Psoas muscle (tissue), 7 donors: ENCODE measurements at regions not wholly inside any gene's neighbourhood (a gene's known extent, or its start where the extent isn't known, plus 50 kb on each side); places are given as distances from the start of the nearest gene placed in this dataset.

Experiments
- ATAC-seq, 4 donors: fragments of 200-7000 bp; cut with Tn5 transposase; one replicate each; pipeline ENCODE4 v1.9.1; 2020; ENCODE audit warnings: moderate library complexity in 3 of 4, mild to moderate bottlenecking in 2 of 4
- DNase-seq, 2 donors: peaks; one replicate each; pipeline ENCODE4 v3.0.0-alpha.2; 2020
- H3K27ac ChIP-seq: fragments of 200-600 bp; one replicate; pipeline ENCODE4 v1.8.0; 2022
- H3K27me3 ChIP-seq, 3 donors: fragments of 200-600 bp in 1 of 3; one replicate each; pipeline versions ENCODE4 v1.6.1 to v1.8.0; 2013 to 2022; ENCODE audit warnings: low read length in 2 of 3, mild to moderate bottlenecking in 2 of 3, moderate library complexity in 1 of 3; ENCODE audit not compliant: insufficient read depth in 3 of 3
- H3K36me3 ChIP-seq, 2 donors: fragments of 200-600 bp in 1 of 2; one replicate each; pipeline versions ENCODE4 v1.6.1 to v1.8.0; 2013 to 2022; ENCODE audit warnings: low read depth in 1 of 2, mild to moderate bottlenecking in 1 of 2, moderate library complexity in 1 of 2; ENCODE audit not compliant: insufficient read depth in 1 of 2
- H3K4me1 ChIP-seq: fragments of 200-600 bp; one replicate; pipeline ENCODE4 v1.8.0; 2022
- H3K4me3 ChIP-seq: fragments of 200-600 bp; one replicate; pipeline ENCODE4 v1.8.0; 2022; ENCODE audit warnings: mild to moderate bottlenecking
- H3K9me3 ChIP-seq: fragments of 200-600 bp; one replicate; pipeline ENCODE4 v1.8.0; 2022
- WGBS, 3 donors: extraction: QIAGEN DNeasy Blood & Tissue Kit; methylation state at CpG; one replicate each; pipeline versions ENCODE4 v1.1.6 to v1.1.7; 2013; 5-methylcytosine and 5-hydroxymethylcytosine counted together
- intact Hi-C, 2 donors: fragments of 100-400 bp; cut with DNase I; formaldehyde crosslinking; loops; one replicate each; pipeline versions ENCODE4 v1.11.0 to v1.14.2; 2022
- TF ChIP-seq, protein P1 (sequence below): fragments of 200-600 bp; IDR thresholded peaks from one replicate; pipeline ENCODE4 v1.8.0; 2022; ENCODE audit warnings: antibody characterized with exemption
- donor health status: healthy with polysubstance abuse.
- donor health status: DM: no; HTN: no; CAD: no; lungs with moderate emphysema.
- donor health status: Bipolar disorder and iron deficiency.
- donor health status: healthy.
- donor health status: DM: yes; HTN: yes; CAD: no.
- donor health status: DM: no; HTN: no; CAD: no.
- donor health status: DM: yes; HTN: yes; CAD: no.

DNA sequence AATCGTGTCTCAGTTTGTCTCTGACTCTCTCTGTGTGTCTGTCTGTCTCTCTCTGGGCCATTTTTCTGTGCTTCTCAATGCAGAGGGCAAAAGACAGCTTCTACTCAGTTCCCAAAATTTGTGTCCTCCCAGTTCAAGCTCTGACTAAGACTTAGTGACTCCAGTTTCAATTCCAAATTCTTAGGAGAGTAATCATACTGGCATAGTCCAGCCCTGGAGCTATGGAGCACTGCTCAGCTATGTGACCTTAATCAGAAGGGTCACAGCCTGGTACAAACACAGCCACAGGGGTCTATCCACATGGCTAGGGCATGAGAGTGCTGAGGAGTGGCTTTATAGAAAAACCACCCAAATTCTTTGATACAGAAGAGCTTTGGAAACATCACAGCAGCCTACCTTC lies 91.9 kb downstream of the FOXF2 start:
- no peaks in the 10 kb centered on the region for H3K9me3 ChIP-seq
- H3K36me3 ChIP-seq, result no peaks in the 10 kb centered on the region
- no peak for ATAC-seq
- intact Hi-C loops, result no loop called here
- H3K27ac ChIP-seq, result no peak overlapping the region
- H3K4me1 ChIP-seq, result no peaks in the 10 kb centered on the region
- no peak overlapping the region for H3K4me3 ChIP-seq
- 64 to 85% (median 74%) methylated on average over 1 of the region's 1 CpG for WGBS, 3 donors
- no peak for DNase-seq
- H3K27me3 ChIP-seq, result no peaks in the 10 kb centered on the region
- TF ChIP-seq, protein P1, sequence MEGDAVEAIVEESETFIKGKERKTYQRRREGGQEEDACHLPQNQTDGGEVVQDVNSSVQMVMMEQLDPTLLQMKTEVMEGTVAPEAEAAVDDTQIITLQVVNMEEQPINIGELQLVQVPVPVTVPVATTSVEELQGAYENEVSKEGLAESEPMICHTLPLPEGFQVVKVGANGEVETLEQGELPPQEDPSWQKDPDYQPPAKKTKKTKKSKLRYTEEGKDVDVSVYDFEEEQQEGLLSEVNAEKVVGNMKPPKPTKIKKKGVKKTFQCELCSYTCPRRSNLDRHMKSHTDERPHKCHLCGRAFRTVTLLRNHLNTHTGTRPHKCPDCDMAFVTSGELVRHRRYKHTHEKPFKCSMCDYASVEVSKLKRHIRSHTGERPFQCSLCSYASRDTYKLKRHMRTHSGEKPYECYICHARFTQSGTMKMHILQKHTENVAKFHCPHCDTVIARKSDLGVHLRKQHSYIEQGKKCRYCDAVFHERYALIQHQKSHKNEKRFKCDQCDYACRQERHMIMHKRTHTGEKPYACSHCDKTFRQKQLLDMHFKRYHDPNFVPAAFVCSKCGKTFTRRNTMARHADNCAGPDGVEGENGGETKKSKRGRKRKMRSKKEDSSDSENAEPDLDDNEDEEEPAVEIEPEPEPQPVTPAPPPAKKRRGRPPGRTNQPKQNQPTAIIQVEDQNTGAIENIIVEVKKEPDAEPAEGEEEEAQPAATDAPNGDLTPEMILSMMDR, result no peak

DNA sequence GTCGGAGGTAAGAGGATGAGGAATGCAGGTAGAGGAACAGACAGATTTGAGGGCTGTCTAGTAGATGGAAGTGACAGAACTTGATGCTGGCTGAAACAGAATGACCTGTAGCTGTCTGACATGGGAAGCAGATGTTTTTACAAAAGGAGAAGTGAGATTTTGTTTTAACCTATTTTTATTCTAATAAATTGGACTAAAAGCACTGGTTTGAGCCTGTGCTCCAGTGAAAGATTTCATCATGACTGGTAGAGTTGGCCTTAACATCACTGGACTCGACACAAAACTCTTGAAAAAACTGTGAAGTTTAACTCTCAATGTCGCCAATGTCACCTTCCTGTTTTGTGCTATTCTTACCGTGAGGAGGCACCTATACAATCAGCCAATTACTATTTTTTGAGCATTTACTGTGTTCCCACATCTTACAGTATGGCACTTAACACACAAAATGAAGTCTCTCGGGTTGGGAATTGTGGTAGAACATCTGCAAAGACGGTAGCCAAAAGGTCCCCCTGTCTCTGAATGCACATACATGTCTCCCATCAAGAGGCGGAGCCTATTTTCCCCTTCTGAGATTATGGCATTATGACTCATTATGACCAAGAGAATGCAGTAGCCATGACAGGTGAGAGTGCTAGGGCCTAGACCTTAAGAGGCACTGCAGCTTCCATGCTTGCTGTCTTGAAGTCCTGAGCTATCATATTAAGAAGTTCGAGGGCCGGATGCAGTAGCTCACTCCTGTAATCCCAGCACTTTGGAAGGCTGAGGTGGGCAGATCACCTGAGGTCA lies 93.2 kb downstream of the FOXF2 start:
- no peaks in the 10 kb centered on the region for H3K27me3 ChIP-seq
- 87 to 91% (median 87%) methylated on average over 9 of the region's 9 CpGs for WGBS, 3 donors
- no peaks in the 10 kb centered on the region for H3K4me1 ChIP-seq
- H3K4me3 ChIP-seq, result no peak overlapping the region
- H3K36me3 ChIP-seq, result no peaks in the 10 kb centered on the region
- H3K27ac ChIP-seq, result no peak overlapping the region
- H3K9me3 ChIP-seq, result no peaks in the 10 kb centered on the region
- TF ChIP-seq, protein P1, result no peak
- ATAC-seq, result no peak
- intact Hi-C loops, result no loop called here
- DNase-seq, result no peak

DNA sequence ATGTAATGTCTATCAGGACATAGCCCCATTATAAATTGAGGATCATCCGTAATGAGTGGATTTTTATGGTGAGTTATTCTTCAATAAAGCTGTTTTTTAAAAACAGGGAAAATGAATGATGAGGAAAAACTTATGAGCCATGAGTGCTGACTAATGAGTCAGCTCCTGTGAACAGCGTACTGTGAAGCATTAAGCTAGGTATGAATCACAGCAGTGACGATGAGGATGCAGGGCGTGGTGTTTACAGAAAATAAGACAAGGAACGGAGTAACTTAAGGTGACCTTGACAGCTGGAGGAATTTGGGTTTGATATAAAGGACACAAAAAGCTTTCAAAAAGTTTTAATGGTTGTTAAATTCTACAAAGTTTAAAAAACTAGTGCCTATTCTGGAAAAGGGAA lies 96.3 kb downstream of the FOXF2 start:
- WGBS, 3 donors, result 76 to 85% (median 80%) methylated on average over 5 of the region's 5 CpGs
- H3K36me3 ChIP-seq, result no peaks in the 10 kb centered on the region
- no peak overlapping the region for H3K4me3 ChIP-seq
- DNase-seq, result no peak
- H3K27me3 ChIP-seq, result no peaks in the 10 kb centered on the region
- no peaks in the 10 kb centered on the region for H3K9me3 ChIP-seq
- H3K4me1 ChIP-seq, result no peaks in the 10 kb centered on the region
- ATAC-seq, result no peak
- intact Hi-C loops, result no loop called here
- no peak overlapping the region for H3K27ac ChIP-seq
- TF ChIP-seq, protein P1, result no peak

DNA sequence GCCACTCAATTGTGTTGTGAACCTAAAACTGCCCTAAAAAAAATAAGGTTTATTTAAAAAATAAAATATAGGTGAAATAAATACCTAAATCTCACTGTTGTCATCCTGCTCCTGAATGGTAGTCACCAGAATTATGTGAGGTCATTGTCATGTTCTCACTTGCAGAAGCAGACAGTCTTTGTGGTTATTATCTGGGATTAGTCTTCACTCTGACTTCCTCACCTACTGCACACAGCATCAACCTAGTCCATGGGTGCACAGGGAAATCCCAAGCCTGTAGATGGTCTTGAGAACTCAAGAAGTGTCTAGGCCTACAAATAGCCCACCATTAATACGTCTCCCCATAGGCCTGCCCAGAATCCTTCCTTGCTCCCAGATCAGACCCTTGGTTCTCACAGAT lies 97.0 kb downstream of the FOXF2 start:
- H3K36me3 ChIP-seq, result no peaks in the 10 kb centered on the region
- H3K9me3 ChIP-seq, result no peaks in the 10 kb centered on the region
- no peak for ATAC-seq
- H3K4me3 ChIP-seq, result no peak overlapping the region
- TF ChIP-seq, protein P1, result no peak
- DNase-seq, result no peak
- intact Hi-C loops, result no loop called here
- 81 to 95% (median 82%) methylated on average over 1 of the region's 1 CpG for WGBS, 3 donors
- H3K27ac ChIP-seq, result no peak overlapping the region
- H3K27me3 ChIP-seq, result no peaks in the 10 kb centered on the region
- no peaks in the 10 kb centered on the region for H3K4me1 ChIP-seq

DNA sequence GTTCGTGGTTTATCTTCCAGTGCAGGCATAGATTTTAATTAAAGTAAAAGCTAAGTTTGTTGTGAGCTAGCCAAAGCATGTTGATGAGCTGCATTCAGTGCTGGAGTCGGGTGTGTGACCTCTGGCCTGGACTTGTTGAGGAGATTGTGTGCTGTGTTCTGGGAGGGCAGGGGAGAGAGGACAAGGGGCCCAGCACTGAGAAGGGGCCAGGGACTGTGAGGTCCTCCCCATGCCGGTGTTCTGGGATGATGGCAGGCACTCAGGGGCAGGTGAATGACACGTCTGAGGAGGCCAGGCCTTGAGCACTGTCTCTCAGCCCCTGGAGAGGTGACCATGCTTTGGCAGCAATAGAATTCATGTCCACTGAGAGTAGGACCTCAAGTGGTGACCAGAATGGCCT lies 97.9 kb downstream of the FOXF2 start:
- ATAC-seq, result no peak

More for the DNA sequence above, 97.9 kb downstream of the FOXF2 start:
- Histone ChIP-seq H3K27me3 (no peaks in the 10 kb centered on the region), H3K4me3 (no peak overlapping the region), H3K36me3 (no peaks in the 10 kb centered on the region), H3K27ac (no peak overlapping the region), H3K9me3 (no peaks in the 10 kb centered on the region), H3K4me1 (no peaks in the 10 kb centered on the region)
- no peak for DNase-seq
- 67 to 76% (median 73%) methylated on average over 4 of the region's 4 CpGs for WGBS, 3 donors
- TF ChIP-seq, protein P1, result no peak
- intact Hi-C loops, result no loop called here
